ENCODE measurements at regions not wholly inside any gene's neighbourhood (a gene's known extent, or its start where the extent isn't known, plus 50 kb on each side); places are given as distances from the start of the nearest gene placed in this dataset.

DNA sequence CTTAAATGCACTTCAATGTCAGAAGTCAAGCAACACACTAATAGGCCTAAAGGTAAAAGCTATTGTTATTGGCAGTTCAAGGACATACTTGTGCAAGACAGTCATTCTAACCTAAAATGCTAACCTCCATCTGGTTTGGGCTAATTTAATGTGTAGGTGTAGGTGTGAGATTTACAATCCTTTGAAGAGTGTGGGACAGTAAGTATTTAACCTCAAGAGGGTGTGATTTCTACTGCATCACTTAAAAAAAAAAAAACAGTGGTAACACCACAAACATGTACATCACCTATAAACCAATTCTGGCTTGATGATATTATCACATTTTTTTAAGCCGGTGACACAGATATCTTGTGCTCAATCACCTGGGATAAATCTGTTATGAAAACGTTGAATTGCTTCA lies 127.5 kb upstream of the MEF2C start:
- in situ Hi-C loops (cut with HindIII; ENCODE audit: low pct_unique_long_range_greater_than_20kb, low sequenced_read_pairs): no loop called here
- TF ChIP-seq JUND (IDR thresholded peaks at IDR 0.05; ENCODE audit: low read depth): no peak
- no peak for DNase-seq (ENCODE audit: low read depth in 1 of 2, low spot score in 1 of 2)

DNA sequence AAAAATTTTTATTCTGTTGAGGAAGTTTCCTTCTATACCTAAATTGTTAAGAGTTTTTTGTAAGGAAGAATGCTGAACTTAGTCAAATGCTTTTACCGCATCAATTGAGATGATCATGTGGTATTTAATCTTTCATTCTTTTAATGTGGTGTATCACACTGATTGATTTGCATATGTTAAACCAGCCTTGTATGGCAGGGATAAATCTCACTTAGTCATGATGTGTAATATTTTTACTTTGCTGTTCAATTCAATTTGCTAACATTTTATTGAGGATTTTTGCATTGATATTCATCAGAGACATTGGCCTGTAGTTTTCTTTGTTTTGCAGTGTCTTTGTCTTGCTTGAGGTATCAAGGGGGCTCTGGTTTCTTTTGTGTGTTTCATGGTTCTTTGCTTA lies 125.3 kb upstream of the MEF2C start:
- no peak for DNase-seq (ENCODE audit: low read depth in 1 of 2, low spot score in 1 of 2)
- TF ChIP-seq JUND (IDR thresholded peaks at IDR 0.05; ENCODE audit: low read depth): no peak
- in situ Hi-C loops (cut with HindIII; ENCODE audit: low pct_unique_long_range_greater_than_20kb, low sequenced_read_pairs): no loop called here

DNA sequence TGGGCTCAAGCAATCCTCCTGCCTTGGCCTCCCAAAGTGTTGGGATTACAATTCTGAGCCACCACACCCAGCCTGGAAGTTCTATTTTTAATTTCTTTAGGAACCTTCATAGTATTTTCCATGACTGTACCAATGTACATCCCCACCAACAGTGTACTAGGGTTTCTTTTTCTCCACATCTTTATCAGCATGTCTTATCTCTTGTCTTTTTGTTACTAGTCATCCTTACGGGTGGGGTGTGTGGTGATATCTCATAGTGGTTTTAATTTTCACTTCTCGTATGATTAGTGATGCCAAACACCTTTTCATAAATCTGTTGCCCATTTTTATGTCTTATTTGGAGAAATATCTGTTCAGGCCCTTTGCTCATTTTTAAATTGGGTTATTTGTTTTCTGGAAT lies 123.0 kb upstream of the MEF2C start:
- no peak for TF ChIP-seq JUND (IDR thresholded peaks at IDR 0.05; ENCODE audit: low read depth)
- in situ Hi-C loops (cut with HindIII; ENCODE audit: low pct_unique_long_range_greater_than_20kb, low sequenced_read_pairs): no loop called here
- no peak for DNase-seq (ENCODE audit: low read depth in 1 of 2, low spot score in 1 of 2)

DNA sequence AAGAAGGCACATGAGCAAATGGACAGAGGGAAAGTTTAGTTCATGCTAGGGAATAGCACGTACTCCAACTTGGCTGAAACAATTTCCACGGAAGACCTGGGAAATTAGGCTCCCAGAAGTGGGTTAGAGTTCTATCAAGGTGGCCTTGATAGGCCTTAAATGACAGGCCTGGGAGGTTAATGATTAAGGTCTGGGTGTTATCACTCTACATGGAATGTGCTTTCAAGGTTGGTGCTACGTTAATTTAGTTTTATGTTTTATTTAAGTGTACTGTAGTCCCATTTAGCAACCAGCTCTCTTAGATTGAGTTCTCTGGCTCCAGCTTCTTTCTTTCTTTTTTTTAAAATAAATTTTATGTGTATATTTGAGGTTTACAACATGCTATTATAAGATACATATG lies 121.4 kb upstream of the MEF2C start:
- no peak for TF ChIP-seq JUND (IDR thresholded peaks at IDR 0.05; ENCODE audit: low read depth)
- no peak for DNase-seq (ENCODE audit: low read depth in 1 of 2, low spot score in 1 of 2)
- in situ Hi-C loops (cut with HindIII; ENCODE audit: low pct_unique_long_range_greater_than_20kb, low sequenced_read_pairs): no loop called here

DNA sequence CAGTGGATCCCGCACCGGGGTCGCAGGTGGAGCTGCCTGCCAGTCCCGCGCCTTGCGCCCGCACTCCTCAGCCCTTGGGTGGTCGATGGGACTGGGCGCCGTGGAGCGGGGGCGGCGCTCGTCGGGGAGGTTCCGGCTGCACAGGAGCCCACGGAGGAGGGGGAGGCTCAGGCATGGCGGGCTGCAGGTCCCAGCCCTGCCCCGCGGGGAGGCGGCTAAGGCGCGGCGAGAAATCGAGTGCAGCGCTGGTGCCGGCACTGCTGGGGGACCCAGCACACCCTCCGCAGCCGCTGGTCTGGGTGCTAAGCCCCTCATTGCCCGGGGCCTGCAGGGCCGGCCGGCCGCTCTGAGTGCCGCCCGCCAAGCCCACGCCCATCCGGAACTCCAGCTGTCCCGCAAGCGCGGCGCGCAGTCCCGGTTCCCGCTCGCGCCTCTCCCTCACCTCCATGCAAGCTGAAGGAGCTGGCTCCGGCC lies 120.6 kb upstream of the MEF2C start:
- no peak for DNase-seq (ENCODE audit: low read depth in 1 of 2, low spot score in 1 of 2)
- TF ChIP-seq JUND (IDR thresholded peaks at IDR 0.05; ENCODE audit: low read depth): no peak
- in situ Hi-C loops (cut with HindIII; ENCODE audit: low pct_unique_long_range_greater_than_20kb, low sequenced_read_pairs): no loop called here

DNA sequence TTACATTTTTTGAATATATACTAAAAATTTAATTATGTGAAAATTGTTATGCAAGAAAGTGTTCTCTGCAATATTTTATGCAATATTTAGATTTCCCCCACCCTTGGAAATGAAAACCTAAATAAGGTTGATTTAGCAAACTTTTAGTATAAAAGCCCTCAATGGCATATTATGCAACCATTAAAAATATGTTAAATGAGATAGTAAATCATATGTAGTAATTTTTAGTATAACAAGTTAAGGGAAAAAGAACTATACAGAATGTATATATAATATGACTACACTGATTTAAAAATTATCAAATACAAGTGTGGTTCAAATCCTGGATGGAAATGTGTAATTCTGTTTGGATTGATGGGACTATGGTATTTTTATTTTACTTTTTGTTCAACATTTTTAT lies 116.9 kb upstream of the MEF2C start:
- in situ Hi-C loops (cut with HindIII; ENCODE audit: low pct_unique_long_range_greater_than_20kb, low sequenced_read_pairs): no loop called here
- no peak for TF ChIP-seq JUND (IDR thresholded peaks at IDR 0.05; ENCODE audit: low read depth)
- no peak for DNase-seq (ENCODE audit: low read depth in 1 of 2, low spot score in 1 of 2)

DNA sequence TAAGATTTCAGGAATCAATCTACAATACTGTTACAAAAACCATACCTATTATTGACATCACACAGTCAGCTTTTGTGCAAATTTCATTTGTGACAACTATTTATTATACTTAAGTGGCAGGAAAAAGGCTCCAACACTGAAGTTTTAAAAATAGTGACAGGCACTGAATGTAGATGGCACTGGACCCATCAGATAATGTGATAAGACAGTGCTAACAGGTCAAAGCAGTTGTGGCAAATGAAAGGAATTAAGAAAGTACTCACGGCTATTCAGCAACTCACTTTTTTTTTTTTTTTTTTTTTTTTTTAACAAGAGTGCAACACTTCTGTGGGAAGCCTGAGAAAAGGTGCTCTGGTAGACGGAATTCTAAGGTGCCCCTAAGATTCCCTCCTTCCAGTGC lies 115.0 kb upstream of the MEF2C start:
- DNase-seq (ENCODE audit: low read depth in 1 of 2, low spot score in 1 of 2): no peak
- TF ChIP-seq JUND (IDR thresholded peaks at IDR 0.05; ENCODE audit: low read depth): no peak

DNA sequence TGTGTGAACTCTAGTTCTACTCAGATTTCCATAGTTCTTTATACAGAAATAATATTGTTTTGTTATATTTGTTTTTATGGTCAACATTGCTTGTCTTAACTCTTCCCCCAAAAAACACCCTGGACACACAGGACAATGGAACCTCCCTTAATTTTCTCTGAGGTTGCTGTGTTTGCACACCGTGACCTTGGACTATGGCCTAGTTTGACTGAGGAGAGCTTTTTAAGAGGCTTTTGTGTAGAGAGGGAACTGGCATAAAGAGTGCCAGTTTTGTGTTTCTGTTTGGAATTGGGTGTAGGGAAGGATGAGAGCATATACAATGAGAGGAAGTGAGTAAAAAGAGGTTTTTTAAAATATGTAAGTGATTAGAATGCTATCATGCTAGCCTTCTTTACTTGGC lies 101.1 kb upstream of the MEF2C start:
- DNase-seq (ENCODE audit: low read depth in 1 of 2, low spot score in 1 of 2): no peak
- in situ Hi-C loops (cut with HindIII; ENCODE audit: low pct_unique_long_range_greater_than_20kb, low sequenced_read_pairs): no loop called here
- no peak for TF ChIP-seq JUND (IDR thresholded peaks at IDR 0.05; ENCODE audit: low read depth)

More for the DNA sequence above, 115.0 kb upstream of the MEF2C start:
- in situ Hi-C loops (cut with HindIII; ENCODE audit: low pct_unique_long_range_greater_than_20kb, low sequenced_read_pairs): no loop called here

DNA sequence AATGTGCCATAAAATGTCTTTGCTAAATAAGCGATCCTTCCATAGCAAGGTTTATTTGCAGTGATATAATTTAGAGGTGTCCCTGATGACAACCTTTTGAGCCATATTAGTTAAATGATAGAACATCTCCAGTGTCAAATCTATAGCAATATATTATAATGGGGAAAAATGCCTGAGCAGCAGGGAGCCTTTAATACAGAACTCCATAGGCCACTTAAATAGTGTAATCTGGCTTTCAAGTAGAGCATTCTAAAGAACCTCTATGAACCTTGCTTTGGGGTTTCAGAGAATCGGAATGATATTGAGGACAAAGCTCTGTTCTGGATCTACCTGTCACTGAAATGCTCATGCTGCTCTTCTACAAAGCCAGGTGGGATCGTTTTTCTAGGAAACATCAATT lies 96.7 kb upstream of the MEF2C start:
- TF ChIP-seq JUND (IDR thresholded peaks at IDR 0.05; ENCODE audit: low read depth): no peak
- DNase-seq (ENCODE audit: low read depth in 1 of 2, low spot score in 1 of 2): no peak
- in situ Hi-C loops (cut with HindIII; ENCODE audit: low pct_unique_long_range_greater_than_20kb, low sequenced_read_pairs): no loop called here

DNA sequence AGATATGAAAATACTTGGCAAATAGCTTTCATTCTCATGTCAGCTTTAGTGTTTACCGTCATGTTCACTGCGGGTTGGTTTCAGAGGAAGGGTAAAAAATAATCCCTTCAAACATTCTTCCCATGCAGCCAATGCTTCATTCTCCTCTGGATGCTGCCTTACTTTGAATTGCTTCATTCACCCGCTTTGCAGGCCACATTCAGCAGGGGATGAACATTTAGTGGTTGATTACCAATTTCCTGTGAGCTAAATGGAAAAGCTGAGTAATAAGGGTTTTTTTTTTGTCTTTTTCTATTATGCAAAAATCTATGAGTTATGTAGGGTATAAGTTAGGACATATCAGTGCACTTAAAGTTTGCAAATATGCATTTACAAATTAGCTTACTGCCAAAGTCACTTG lies 96.3 kb upstream of the MEF2C start:
- TF ChIP-seq JUND (IDR thresholded peaks at IDR 0.05; ENCODE audit: low read depth): no peak
- DNase-seq (ENCODE audit: low read depth in 1 of 2, low spot score in 1 of 2): no peak
- in situ Hi-C loops (cut with HindIII; ENCODE audit: low pct_unique_long_range_greater_than_20kb, low sequenced_read_pairs): no loop called here

DNA sequence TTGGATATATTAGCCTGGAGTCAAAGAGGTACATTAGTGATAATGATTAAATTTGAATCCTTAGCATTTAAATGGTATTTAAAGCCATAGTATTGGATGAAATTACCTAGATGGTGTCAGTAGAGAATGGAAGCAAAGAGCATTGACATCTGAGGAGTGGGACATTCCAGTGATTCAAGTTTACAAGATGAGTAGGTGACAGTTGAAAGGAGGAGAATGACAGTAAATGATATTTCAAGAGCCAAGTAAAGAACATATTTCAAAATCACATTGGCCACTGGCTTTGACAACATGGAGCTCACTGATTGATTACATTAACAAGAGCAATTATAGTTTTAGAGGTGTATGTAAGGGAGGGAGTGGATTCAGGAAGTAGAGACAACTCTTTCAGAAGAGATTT lies 93.9 kb upstream of the MEF2C start:
- TF ChIP-seq JUND (IDR thresholded peaks at IDR 0.05; ENCODE audit: low read depth): no peak
- in situ Hi-C loops (cut with HindIII; ENCODE audit: low pct_unique_long_range_greater_than_20kb, low sequenced_read_pairs): no loop called here
- DNase-seq (ENCODE audit: low read depth in 1 of 2, low spot score in 1 of 2): no peak

DNA sequence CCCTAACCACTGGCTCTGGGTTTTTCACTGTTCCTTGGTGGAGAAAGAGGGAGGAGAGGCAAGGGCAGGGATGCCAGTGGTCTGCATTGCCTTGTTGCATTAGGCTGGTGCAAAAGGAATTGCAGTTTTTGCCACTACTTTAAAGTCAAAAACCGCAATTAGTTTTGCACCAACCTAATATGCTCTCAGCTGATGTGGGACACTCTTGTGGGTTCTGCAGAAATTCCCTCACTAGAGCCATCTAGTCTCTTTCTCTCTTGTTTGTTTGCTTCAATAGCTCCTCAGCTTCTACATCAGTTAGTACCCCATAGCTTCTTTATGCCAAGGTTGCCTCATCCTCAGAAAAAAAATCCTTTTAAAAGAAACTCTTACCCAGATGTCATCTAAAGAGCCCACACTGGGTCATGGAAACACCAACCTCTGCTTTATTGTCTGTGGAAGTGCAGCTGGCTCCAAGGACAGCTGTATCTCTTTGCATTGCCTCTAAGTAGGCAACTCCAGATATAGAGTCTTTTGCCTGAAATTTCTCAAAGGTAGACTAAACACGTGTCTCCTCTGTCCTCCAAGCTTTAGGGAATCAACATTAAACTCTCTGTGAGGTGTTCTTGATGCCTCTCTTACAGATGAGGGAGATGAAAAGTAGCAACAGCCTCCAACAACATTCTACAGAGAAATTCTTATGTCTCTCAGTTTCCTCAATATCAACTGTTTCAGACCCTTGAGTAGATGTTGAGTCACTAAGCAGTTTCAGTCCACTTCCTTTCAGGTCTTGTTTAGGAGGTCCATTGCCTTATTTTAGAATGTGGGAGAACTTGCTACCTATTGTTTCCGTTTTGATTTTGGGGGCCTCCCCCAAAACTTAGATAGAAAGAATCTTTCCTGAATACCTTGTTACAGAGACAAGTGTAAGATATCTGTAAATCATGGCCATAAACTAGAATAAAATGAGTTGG lies 84.9 kb upstream of the MEF2C start:
- TF ChIP-seq JUND (IDR thresholded peaks at IDR 0.05; ENCODE audit: low read depth): no peak
- in situ Hi-C loops (cut with HindIII; ENCODE audit: low pct_unique_long_range_greater_than_20kb, low sequenced_read_pairs): no loop called here
- DNase-seq (ENCODE audit: low read depth in 1 of 2, low spot score in 1 of 2): no peak

DNA sequence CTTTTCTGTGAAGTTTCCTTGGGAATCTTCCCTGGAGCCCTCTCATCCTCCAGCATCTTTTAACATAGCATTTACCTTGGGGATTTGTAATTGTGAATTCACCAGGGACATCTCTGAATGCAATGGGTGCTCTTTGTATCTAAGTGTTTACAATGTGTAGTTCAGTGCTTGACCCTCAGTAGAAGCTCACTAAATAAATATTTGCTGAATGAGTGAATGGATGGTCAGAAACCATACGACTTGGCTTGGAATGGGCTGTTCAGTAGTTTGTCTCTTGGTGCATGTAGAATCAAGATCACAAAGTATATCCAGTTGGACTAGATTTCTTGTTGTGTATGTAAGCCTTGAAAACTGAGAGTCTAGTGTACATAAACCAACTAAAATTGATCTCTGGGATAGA lies 81.8 kb upstream of the MEF2C start:
- no peak for TF ChIP-seq JUND (IDR thresholded peaks at IDR 0.05; ENCODE audit: low read depth)
- peak; percentile 14 to 89 for DNase-seq (ENCODE audit: low read depth in 1 of 2, low spot score in 1 of 2)
- in situ Hi-C loops (cut with HindIII; ENCODE audit: low pct_unique_long_range_greater_than_20kb, low sequenced_read_pairs): no loop called here

DNA sequence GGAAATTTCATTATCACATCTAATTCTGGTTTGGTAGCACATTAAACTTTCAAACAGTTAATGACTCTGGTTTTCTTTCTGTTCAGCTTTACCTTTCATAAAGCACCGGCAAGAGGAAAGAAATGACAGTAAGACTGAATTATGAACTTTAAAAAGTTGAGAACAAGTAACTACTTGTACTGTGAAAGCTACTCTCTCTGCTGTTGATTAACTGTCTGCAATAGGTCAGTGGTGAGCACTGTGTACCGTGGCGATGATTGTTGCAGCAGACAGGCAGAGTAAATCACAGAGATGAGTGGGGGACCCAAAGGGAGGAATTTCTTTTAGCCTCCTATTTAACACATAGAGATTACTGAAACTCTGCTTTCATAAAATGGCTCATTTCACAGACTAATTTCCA lies 74.0 kb upstream of the MEF2C start:
- DNase-seq (ENCODE audit: low read depth in 1 of 2, low spot score in 1 of 2): no peak
- in situ Hi-C loops (cut with HindIII; ENCODE audit: low pct_unique_long_range_greater_than_20kb, low sequenced_read_pairs): no loop called here
- no peak for TF ChIP-seq JUND (IDR thresholded peaks at IDR 0.05; ENCODE audit: low read depth)

Measured in T47D (cell line).